Occipital lobe (tissue), 1 donor: ENCODE measurements at regions not wholly inside any gene's neighbourhood (a gene's known extent, or its start where the extent isn't known, plus 50 kb on each side); places are given as distances from the start of the nearest gene placed in this dataset.
"Not testable (repeated sequence)": the region's sequence is repeated elsewhere in the genome, so short reads cannot be mapped to it uniquely, and the experiment has no call there.

Experiments
- DNase-seq: peaks from one replicate; lab custom pipeline; 2025; lab: John Stamatoyannopoulos, UW

DNA sequence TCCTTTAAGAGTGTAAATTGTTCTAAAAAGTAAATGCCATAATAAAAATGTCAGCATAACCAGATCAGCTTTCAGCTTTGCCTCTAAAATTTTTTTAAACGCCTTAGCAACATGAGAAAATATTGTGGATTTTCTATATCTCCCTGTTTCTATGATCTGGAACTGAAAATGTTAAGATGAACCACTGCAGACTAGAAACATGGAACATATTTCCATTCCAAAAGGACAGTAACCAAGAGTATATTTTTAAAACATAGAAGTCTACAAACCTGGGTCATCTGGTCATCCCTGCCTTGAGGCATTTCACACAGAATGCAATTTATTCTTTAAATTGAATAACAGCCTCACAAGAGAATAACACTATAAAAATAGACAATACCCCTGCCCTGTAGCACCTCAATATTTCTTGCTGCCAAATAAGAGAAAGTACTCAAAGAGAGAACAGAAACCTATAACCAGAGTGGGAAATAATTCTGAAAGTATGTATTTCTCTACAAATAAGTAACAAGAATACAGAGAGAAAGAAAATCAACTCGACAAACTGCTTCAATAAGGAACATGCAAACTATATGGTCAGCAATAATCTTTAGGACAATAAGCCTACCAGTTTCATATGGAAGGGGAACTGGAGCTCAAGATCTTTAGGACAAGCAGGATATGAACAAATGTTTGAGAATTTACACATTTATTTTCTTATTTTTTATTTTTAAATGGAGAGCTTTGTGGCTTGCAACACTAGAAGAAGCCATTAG is 949.0 kb downstream of the EPHA3 start:
- no peak for DNase-seq

DNA sequence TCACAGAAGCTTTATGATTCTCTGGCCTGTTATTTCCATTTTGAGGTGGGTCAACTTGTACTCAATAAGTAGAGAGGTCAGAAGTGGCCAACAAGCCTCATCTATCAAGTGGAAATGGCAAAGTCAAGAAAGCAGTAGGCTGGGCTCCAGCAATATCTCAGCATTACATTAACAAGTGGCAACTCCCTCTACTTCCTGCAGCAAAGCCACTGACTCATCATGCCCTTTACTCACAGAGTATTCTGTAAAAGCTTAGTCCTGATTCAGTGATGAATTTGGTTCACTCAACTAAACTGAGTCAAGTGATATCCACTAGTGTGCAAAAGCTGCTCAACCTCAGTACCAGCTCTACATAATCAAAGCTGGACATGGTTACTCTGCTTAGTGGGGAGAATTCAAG is 954.6 kb downstream of the EPHA3 start:
- DNase-seq: no peak

DNA sequence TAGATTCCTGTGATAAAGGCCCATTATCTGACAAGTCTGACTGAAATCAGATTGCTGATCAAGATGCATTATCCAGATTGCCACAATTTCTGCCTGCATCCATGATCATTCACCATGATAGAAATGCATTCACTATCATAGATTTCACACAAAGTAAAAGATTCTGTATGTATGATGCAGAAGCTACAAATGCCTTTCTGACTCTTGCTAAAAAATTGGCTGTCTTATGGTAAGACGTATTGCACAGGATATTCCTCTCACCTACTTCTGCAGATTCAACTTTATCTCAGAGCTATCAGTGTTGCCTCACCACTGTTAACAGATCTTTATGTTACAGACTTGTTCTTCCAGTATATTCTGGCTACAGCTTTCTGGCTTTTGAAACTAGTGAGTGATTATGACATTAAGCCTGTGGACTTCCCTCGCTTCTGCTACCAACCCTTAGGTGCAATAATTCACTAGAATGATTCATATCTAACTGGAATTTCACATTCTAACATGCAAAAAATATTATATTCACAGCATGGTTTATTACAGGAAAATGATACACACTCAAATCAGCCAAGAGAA is 955.3 kb downstream of the EPHA3 start:
- no peak for DNase-seq

DNA sequence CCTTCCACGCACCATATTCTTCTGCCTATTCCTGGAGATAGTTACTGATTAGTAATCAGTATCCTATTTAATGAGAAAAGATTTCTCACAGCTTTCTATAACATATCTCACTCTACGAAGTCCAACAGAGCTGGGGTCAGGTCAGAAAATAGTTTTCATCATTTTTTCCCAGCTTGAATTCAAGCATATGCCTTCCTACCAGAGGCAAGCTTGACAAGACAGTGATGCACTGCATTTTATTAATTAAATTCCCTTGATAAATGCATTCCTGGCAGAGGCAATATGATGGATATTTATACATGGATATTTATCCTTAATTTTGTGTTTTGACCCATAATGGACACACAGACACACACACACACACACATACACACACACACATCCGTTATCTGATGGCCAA is 961.4 kb downstream of the EPHA3 start:
- no peak for DNase-seq

DNA sequence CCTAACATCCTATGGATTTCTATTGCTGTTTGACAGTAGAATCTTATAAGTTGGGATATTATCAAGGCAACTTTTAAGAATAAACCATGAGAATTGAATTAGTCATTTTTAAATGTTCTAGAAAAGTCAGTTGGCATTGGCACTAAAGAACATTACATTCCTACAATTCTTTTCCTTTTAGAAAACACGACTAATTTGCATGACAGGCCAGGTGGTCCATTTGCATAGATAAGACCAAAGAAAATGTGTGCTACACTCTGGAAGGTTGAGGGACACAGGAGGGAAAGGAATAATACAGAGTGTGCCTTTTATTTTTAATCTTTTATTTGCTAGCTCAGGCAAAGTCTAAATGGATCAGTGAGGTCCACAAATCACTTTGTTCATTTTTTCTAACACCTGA is 962.3 kb downstream of the EPHA3 start:
- DNase-seq: no peak

DNA sequence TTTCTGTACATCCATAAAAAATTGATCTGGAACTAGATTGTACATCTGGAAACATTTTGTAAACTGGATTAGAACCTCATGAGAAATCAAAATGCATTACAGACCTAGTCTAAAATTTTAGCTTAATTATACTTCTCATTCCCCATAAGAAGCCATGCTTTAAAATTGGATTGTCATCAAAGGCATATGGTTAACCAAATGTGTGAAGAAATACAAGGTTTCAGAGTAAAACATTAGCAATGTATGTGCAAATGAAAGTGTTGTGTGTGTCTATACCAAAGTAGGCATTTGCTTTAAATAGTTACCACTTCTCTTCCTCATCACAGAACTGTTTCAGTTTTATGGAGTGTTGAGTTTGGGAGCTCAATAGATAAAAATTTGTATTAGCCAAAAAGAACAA is 968.7 kb downstream of the EPHA3 start:
- DNase-seq: no peak

DNA sequence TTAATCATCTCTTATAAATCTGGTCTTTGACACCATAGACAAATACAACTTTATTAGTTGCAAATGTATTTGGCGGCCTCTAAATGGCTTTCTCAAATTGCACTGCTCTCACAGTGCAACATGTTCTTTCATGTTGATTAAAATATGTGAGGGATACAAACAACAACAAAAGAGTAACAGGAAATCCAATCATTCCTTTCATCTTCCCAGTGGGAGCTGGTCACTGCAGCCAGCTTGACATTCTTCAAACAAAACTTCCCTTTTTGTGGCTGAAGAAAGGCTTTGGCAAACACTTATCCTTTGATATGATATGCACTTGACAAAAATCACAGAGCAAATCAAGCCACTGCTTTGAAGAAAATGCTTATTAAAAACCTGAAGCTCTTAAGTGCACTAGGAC is 973.6 kb downstream of the EPHA3 start:
- no peak for DNase-seq

DNA sequence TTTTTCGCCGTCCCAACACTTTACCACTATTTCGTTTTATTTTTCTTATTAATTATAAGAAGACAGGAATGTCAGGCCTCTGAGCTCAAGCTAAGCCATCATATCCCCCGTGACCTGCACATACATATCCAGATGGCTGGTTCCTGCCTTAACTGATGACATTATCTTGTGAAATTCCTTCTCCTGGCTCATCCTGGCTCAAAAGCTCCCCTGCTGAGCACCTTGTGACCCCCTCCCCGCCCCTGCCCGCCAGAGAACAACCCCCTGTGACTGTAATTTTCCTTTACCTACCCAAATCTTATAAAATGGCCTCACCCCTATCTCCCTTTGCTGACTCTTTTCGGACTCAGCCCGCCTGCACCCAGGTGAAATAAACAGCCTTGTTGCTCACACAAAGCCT is 978.9 kb downstream of the EPHA3 start:
- not testable (repeated sequence) for DNase-seq

DNA sequence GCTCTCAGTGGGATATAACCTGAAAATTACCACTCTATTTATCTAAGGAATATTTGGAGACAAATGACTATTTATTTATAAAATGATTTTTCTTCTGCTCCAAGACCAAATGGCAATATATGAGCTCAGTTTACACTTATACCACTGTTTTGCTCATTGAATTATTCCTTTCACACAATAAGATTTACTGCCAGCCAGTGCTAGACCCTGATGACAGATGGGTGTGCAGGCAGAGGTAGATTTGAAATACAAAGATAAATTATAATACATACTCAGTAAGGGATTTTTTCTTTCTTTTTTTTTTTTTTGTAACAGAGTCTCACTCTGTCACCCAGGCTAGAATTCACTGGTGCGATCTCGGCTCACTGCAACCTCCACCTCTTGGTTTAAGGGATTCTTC is 980.3 kb downstream of the EPHA3 start:
- no peak for DNase-seq

DNA sequence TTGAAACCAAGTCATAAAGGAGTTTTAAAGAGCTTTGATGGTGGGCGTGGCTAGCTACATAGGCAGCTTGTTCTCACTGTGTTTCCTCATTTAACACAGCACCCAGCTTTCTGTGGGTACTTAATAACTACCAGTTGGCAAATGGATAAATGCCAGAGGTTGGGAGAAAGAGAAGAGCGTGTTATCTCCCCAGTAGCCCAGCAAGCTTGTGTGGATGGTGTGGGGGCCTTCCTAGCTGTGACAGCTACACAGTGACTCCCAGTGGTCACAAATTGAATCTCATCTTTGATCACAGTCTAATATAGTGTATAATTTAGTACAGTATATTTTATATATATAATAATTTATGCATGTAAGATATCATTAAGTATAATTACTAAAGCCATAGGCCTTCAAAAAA is 984.1 kb downstream of the EPHA3 start:
- no peak for DNase-seq

DNA sequence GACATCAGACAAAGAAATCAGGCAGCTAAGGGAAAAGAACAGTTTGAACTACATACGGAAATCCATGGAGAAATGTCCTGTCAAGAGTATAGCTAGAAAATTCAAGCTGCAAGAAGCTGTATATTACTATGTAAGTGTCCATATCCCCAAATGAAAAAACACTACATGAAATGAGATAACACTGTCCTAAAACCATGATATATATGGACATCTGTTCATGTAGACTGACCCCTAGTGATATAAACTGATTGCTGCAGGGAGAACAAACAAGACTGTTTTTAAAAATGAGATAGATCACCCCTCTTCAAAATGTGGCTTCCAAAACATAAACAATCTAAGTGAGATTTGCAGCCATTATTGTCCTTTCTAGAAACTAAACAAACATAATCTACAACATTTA is 985.6 kb downstream of the EPHA3 start:
- no peak for DNase-seq

DNA sequence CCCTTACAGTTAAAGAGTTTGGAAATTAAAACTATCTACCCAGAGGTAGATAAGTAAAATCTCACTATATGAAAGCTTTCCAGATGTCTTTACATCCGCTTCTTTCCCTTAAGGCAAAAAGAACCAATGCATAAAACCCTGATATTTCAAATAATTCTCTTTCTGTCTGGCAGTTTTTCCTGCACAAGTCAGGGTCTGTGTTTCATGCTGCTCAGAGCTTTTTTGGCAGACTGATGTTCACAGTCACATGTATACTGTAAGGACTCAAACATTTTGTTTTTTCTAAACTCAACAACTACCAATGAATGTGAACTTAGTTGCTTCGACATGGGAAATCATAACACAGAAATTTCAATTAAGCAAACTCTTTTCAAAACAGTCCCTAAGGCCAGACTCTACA is 988.4 kb downstream of the EPHA3 start:
- no peak for DNase-seq

DNA sequence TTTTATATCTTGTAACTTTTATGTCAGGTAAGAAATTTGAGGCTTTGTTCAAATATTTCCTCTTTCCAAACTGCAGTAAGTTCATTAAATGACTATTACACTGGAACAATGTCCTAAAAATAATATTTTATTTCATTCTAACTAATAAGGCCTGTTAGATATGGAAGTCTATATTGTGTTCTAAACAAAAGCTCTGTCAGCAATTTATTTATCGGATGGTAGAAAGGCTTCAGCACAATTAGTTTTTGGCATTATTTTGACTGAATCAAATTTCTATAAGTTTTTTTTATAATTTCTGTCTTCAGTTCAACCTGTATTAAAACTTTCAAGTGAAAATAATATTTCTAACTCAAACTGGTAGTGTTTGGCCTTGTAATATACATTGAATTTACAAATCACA is 992.1 kb downstream of the EPHA3 start:
- no peak for DNase-seq

DNA sequence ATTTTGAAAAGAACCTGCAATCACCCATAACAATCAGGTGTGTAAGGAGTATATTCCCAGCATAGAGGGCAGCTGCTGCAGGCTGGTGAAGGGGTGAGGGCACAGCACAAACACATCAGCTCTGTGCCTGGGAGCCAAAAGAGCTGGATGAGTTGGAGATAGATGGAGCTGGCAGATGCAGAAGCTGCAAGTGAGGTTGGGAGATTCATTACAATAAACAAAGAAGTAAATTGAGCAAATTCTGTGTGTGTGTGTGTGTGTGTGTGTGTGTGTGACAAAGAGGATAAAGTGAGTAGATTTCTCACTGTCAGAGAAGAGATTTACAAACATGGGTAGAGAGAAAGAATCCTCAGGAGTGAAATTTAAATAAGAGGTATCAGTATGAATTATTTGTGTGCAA is 994.7 kb downstream of the EPHA3 start:
- DNase-seq: no peak

DNA sequence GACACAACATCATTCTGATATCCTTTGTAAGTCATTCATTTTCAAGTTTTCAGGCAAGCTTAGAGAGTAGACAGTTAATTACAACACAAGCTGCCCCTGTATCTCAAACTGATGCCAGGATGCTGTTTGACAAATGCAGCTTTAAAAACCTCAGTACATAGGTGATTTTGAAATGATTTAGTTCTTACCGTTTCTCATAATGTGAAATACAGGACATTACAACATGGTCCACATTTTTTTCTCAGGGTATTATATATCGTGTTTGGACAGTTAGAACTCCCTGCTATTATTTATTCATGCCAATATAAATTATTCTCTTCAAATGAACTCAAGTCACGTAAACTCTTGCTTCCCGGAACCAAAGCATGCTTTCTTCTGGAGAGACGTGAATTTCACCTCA is 1013.9 kb downstream of the EPHA3 start:
- DNase-seq: no peak

DNA sequence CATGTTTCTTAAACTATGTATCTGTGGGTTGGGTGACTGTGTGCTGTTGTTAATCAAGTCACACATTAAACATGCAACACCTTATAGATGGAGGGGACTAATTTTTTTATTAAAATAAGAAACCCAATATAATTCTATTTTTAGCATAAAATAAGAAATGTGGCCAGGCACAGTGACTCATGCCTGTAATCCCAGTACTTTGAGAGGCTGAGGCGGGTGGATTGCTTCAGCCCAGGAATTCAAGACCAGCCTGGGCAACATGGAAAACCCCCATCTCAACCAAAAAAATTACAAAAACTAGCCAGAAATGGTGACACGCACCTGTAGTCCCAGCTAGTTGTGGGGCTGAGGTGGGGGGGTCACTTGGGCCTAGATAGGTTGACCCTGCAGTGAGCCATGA is 1021.0 kb downstream of the EPHA3 start:
- DNase-seq: no peak

DNA sequence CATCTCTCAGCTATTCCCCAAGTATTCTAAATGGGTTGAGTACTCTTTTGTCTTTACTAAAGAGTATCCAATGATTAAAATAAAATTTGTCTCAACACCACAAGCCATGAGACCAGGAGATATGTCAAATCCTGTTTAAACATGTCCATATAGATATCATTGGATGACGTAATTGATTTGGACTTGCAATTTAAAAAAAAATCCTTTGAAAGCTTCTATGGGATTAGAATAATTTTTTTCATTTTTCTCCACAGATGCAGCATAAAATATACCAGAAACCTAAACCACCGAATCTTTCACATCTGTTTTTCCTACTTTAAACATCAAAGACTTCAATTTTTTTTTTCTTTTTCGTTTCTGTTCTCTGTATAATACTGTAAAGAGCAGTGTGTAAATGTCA is 1022.3 kb downstream of the EPHA3 start:
- DNase-seq: no peak

DNA sequence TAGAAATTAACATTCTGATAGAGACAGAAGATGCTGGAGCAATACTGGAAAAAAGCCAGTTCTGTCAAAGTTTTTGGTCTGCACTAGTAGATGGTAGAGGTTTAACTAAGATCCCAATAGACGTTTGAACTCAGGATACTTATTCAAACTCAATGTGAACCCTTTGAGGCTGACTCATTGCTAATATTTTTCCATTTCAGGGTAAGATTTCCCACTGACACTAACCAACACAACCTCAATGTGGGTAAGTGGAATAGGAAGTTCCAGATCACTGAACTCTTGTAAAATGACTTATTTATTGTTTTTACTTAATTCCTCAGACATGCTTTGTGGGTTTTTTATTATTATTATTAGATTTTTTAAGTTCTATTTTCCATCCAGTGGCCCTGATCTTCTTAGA is 1024.8 kb downstream of the EPHA3 start:
- DNase-seq: no peak

DNA sequence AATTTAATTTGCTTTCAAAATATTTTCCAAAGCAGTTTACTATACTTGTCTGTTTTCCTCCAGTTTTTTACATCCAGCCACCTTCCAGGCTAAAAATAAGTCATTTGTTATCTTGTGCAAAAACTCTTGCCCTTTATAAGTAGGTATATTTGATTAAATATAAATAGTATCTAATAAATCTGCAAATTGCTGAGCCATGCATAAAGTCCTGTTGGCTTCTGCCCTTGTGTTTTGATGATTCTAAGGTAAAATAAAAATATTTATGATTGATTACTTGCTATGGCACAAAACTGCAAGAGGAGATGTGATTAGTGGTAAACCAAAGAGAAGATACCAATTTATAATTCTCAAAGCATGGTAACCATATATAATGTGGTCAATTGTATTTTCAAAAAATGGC is 1026.7 kb downstream of the EPHA3 start:
- no peak for DNase-seq

DNA sequence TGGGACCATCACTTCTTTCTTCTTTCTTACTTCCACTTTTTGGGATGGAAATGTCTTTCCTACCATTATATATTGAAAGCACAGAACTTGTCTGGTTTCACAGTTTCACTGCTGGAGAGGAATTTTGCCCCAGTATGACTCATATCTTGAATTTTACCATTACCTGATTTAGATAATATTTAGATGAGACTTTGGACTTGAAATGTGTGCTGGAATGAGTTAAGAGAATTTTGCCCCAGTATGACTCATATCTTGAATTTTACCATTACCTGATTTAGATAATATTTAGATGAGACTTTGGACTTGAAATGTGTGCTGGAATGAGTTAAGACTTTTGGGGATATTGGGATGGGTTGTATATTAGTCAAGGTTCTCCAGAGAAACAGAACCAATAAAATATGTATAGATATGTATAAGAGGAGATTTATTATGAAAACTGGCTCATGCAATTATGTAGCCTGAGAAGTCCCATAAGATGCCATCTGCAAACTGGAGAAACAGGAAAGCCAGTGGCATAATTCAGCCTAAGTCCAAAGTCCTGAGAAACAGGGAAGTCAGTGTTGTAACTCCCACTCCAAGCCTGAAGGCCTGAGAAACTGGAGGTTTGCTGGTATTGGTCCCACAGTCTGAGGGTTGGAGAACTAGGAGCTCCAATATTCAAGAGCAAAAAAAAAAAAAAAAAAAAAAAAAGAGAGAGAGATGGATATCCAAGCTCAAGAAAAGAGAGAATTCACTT is 1029.2 kb downstream of the EPHA3 start:
- DNase-seq: no peak

DNA sequence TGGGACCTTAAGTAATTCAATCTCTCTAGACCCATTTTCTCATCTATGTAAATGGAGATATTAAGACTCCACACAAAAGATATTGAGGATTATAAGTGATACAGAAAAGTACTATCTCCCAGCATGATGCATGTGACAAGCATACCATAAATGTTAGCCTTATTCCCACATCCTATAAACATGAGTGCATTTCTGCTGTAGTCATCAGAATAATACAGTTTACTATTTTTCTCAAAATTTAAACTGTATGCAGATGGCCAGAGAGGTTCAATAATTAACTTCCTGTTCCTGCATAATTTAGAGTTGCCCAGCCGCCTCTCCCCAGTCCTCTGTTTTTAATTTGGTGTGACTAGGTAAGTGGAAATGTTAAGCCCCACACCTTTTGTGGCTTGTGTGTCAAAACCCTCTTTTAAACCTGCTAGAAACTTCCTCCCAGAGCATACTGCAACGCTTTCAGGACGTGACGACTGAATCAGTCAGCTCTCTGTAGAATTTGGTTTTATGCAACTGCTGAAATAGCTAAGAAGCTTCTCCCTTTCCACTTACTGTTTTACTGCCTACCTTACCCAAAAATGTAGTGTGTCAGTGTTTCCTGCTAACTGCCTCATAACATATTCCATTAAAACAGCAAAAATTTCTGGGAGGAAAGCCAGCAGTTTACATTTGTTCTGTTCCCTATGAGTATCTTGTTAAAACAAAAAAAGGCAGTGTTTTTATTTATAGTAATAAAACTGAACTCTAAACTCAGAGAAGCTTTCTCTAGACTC is 1037.9 kb downstream of the EPHA3 start:
- no peak for DNase-seq

DNA sequence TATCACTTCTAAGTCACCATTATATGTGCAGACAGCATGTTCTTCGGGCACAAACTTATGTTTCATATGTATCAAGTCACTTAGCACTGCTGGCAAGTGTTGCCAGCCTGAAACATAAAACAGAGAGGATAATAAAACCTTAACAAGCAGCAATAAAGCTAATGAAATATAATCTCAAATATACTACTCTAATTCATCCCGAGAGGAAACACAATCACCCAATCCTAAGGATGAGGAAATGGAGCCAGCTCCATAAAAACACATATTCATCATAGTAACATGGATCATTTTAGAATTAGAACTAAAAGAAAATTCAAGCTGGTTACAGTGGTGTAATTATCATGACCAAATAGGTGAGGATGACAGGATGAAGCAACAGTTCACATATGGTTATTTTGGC is 1072.7 kb downstream of the EPHA3 start:
- DNase-seq: no peak
